ENCODE measurements at regions not wholly inside any gene's neighbourhood (a gene's known extent, or its start where the extent isn't known, plus 50 kb on each side); places are given as distances from the start of the nearest gene placed in this dataset.

DNA sequence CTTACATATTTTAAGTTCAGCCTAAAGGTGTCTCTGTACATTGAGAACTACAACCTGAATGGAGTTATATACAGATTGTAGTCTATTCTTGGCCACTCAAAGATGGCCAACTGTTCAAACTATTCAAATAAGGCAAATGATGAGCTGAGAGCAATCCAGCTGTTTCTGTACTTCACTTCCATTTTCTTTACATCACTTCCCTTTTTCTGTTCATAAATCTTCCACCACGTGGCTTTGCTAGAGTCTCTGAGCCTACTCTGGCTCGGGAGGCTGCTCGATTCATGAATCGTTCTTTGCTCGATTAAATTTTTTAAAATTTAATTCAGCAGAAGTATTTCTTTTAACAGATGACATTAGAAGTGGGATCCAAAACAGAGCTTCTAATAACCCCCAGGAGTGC is 879.7 kb downstream of the GALC start:
- DNase-seq (ENCODE audit: low read depth in 2 of 2), result no peak

DNA sequence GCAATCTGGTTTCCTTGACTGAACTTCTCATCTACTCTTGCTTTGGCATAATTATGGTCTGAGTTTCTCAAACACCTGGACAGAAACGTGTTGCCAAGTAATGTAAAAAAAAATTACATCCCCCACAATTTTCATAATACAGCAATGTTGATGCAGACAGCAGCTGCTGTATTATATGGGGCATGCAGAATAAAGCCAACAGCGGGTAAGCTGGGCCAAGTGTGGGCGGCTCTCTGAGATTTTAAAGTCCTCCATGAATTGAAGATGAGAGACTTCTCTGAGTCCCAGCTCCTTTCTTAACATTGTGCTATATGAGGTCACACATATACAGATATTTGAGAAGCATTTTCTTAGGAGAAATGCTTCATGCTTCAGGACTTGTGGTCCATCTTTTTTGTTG is 881.2 kb downstream of the GALC start:
- no peak for DNase-seq (ENCODE audit: low read depth in 2 of 2)

DNA sequence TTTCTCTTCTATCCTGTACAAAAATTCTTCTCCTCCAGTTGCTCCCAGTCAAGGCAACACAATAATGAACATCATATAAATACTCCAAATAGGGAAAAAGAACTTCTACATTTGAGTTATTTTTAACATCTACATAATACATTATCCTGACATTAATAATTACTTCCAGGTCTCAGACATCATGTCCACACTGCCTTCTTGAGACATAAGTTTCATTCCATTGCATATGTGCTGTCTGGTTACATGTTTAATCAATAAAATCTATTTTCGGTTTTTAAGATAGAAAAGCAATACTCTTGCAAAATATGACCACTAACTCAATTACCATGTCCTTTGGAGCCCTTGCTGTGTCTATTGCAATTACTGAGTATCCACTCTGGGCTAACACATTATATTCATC is 881.9 kb downstream of the GALC start:
- DNase-seq (ENCODE audit: low read depth in 2 of 2), result peak; percentile 74 to 76

DNA sequence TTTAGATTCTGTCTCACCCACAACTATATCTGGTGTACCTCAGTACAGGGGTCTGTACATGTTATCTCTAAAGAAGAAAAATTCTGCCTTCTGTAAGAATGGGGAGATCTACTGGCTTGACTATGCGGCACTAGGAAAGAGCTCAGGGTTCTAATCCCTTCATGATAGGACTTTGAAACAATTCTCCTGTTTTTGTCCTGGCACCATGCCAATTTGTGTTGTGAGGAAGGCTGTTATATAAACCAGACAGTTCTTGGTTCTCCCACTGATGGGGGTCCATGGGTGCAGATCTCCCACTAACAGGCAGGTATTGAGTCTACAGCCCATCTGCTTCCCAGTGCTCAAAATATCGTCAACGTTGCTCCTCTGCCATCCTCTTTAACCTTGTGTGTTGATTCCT is 883.7 kb downstream of the GALC start:
- DNase-seq (ENCODE audit: low read depth in 2 of 2), result no peak

DNA sequence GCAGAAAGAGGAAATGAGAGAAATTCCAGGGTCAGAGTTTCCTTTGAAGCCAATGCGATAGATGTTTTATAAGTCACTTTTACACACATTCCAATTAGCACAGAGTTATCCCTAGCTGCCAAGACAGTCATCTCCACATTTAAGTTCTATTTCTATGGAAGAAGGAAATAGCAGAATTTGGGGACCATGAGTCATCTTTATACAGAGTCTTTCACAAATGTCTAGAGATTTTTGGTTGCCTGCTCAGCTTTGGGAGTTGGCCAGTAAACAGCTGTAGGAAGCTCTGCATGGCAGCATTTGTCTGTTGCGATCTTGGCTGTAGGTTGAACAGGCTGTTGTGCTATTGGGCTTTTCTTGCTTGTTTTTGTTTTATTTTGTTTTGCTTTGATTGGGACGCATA is 884.3 kb downstream of the GALC start:
- DNase-seq (ENCODE audit: low read depth in 2 of 2), result peak; percentile 87 to 89

DNA sequence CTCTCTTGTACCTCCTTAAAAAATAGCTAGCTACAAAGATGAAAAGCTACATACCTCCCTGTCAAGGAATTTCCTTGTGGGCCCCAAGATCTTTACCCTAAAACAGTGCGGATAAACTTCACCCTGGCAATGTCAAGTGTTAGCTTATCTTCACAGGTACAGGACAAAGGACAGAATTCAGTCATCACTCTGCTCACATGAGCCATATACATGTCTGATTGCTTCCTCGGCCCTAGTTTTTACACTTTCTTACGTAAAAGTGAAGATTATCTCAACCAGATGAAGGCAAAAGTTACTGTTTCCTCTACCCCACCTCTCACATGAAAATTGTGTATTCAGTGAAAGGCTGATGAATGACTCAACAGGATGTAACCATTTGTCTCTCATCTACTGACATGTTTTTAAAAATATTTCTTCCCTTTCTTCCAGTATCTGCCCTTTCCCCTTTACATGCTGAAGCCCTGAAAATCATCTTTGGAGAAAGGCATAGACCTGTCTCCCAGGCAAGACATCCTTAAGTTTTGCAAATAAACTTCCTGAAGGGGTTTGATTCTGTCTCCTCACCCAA is 890.1 kb downstream of the GALC start:
- peak; percentile 25 to 28 for DNase-seq (ENCODE audit: low read depth in 2 of 2)

DNA sequence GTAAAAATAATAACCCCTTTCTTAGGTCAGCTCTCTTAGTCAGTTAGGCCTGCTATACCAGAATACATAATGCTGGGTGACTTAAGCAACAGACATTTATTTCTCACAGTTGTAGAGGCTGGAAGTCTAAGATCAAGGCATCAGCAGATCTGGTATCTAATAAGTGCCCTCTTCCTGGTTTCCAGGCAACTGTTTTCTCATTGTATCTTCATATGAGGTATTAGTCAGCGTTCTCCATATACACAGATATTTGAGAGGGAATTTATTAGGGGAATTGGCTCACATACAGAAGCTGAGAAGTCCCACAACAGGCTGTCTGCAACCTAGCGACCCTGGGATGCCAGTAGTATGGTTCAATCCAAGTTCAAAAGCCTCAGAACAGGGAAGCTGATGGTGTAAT is 896.0 kb downstream of the GALC start:
- DNase-seq (ENCODE audit: low read depth in 2 of 2), result peak; percentile 10 to 16

DNA sequence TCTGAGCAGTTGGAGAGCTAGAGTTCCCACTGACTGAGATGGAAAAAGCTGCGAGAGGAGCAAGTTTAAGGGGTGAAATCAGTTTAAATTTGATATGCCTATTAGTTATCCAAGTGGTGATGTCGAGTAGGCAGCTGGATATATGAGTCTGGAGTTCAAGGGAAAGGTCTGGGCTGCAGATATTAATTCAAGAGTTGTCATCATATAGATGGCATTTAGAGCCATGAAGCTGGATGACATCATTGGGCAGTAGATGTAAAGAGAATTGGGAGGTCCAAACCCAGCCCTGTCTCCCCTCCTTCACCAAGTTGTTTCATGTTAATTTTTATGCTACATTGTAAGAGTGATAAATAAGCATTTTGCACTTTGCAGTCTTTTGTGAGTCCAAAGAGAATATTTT is 898.1 kb downstream of the GALC start:
- no peak for DNase-seq (ENCODE audit: low read depth in 2 of 2)

DNA sequence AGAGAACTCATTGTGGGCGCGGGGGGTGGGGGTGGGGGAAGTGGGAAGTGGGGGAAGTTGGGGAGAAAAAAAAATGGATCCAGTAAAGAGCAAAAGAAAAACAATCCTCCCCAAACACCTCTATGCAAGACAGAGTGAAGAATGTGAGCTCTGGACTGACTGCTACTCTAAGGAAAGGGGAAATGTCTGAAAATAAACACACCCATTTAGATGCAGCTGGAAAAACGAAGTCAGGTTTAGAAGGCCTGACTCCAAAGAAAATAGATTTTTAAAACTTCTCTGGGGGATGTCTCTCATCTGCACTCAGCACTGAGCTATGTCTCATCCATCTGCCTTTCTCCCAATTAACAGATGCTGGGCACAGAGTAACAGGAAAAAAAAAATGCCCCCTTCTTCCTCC is 904.4 kb downstream of the GALC start:
- DNase-seq (ENCODE audit: low read depth in 2 of 2), result no peak

DNA sequence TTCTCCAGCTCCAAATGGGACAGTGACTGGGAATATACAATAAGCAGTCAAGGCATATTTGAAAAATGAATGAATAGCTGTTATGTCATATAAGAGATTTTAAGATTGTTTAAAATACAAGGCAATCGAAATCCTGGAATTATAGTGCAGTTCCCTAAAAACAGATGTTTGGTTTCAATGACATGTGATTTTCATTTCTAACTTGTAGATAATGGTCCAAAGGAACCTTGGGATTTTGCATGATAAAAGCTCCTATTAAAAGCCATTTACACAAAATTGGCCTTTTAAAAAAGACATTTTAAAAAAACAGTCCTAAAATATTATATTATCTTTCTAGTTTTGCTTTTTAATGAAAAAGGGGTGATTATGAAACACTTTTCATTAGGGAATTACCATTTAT is 905.1 kb downstream of the GALC start:
- DNase-seq (ENCODE audit: low read depth in 2 of 2), result no peak

DNA sequence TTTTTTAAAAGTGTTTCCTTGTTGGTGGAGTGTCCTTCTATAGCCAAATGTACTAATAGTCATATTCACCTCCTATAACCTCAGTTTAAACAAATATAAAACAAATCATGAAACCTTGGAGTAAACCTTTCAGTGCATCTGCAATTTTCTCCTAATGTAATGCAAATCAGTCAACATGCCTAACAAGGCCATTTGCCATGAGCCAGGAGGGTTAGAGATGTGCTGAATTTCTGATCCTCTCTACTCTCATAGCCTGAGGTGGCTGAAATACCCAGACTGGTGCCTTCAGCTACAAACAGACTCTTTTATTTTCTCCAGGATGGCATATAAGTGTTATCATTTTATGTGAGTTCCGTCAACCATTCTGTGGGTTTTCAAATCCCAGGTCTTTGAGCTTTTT is 908.1 kb downstream of the GALC start:
- DNase-seq (ENCODE audit: low read depth in 2 of 2), result no peak

DNA sequence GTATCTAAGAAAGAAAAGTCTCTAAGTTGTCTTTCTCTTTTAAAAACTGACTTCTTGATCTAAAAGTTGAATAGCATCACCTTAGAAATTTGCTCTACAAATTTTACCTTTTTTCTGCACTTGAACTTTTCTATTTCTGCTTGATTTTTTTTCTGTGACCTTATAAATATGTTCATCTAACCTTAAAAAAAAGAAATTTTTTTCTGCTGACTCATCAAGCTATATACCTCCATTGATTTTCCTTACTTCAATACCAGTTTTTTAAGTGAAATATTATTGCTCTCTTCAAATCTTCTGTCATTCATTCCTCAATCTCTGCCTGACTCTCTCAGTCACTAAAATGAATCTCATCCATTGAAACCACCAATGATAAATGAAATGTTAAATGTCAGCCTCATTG is 910.1 kb downstream of the GALC start:
- DNase-seq (ENCODE audit: low read depth in 2 of 2), result no peak

DNA sequence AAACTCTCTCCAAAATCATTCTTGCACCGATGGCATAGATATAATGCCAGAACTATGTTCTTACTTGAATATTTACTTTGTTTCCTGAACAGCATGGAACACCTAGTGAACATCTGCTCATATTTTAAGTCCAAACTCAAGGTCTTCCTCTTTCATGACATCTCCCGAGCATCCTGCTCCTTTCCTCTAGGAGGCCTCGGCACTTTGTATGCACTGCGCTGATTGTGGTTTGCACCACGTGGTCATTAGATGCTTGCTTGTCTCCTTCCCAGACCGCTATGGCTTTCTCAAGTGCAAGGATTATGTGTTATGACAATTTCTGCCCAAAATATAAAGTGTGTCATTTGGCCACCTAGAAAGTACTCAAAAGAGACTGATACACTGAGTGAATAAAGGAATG is 912.0 kb downstream of the GALC start:
- no peak for DNase-seq (ENCODE audit: low read depth in 2 of 2)

DNA sequence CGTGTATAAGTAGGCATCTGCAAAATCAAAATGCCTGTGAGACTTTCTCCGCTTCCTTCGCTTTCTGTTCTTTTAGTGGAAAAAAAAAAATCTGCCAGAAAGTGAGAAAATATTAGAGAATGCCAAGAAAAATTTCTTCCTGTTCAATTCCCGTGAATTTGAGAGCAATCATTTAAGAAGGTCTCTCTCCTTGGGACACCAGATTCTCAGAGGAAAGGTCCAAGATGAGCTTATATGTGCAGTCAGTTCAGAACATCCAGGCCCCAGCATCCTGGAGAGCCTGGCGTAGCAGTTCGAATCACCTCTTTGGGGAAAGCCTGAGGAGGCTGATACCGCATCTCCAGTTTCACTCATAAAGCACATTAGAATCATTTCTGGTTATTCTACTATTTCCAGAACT is 912.8 kb downstream of the GALC start:
- DNase-seq (ENCODE audit: low read depth in 2 of 2), result no peak

DNA sequence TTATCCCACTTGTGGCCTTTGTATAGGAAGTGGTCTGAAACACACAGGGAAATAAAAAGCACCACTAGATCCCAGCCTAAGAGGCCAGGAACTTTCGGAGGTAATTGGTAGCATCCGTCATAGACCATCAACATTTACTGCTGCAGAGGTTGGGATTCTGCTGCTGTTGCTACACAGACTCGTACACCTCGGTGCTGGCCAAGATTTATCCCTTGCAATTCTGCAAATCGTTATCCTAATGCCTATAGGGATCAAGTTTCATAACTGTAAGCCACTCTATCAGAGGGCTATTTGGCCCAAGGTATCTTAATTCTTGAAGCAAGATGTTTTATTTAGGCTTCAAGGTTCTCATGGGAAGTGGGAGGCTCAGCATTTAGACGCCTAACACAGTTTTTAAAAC is 913.6 kb downstream of the GALC start:
- DNase-seq (ENCODE audit: low read depth in 2 of 2), result no peak

DNA sequence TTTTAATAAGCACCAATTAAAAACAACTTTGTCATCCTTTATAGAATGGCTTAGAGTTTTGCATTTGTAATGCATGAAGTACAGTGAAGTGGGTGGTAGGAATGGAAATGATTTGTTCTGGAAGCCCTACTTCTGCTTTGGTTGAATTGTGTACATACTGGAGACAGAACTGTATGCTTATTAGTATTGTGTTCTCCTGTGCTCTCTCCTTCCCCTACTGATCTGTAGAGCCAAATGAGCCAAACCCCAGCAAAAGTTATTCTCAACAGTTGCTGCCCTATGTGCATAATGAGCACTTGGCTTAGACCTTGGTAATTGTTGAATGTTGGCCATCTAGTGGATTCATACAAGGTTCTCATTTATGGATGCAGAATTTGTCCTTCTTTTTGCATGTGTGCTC is 916.1 kb downstream of the GALC start:
- DNase-seq (ENCODE audit: low read depth in 2 of 2), result no peak

DNA sequence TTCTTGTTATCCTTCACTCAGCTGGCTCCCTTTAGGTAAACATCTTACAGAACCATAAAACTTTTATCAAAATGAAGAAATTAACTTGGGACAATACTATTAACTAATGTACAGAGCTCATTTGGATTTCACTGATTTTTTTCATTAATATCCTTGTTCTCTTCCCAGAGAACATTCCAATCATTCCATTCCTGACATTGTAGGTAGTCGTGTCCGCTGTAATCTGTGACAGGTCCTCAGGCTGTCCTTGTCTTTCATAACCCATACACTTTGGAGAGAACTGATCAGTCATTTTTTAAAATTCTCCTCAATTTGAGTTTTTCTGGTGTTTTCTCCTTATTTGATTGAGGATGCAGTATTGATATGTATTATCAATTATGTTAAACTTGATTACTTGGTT is 916.8 kb downstream of the GALC start:
- no peak for DNase-seq (ENCODE audit: low read depth in 2 of 2)

DNA sequence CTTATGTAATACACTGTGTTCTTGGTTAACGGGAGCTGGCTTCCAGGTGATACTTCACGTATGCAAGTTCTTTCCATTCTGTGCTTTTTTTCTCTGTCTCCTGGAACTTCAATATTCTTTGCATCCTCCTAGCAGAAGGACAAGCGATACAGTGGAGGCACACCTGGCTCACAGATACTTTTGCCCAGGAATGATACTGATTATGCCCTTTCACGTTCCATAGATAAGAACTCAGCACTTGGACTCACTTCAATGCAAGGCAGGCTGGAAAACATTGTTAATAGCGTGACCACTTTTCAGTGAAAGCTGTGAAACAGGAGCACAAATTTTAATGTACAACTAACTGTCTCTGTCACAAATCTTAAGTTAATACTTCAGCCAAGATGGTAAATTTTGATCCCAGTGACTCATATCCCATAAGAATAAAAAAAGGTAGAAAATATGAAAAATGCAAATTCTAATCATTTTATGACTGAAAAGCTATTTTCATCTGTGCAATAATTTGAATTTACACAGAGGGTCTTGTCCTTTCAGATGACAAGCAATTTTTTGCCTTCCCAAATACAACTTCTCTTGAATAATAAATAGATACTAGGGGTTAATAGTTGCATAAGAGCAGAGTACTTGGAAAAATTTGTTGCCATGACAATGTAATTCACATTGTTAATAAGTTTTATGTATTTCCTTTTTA is 919.0 kb downstream of the GALC start:
- DNase-seq (ENCODE audit: low read depth in 2 of 2), result no peak

DNA sequence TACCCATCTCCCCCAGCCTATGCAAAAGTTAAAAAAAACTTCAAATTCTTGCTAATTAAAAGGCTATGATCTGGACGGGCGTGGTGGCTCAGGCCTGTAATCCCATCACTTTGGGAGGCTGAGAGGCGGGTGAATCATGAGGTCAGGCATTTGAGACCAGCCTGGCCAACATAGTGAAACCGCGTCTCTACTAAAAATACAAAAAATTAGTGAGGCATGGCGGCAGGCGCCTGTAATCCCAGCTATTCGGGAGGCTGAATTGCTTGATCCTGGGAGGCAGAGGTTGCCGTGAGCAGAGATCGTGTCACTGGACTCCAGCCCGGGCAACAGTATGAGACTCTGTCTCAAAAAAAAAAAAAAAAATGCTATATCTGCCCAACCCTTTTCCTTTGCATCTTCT is 925.4 kb downstream of the GALC start:
- no peak for DNase-seq (ENCODE audit: low read depth in 2 of 2)

DNA sequence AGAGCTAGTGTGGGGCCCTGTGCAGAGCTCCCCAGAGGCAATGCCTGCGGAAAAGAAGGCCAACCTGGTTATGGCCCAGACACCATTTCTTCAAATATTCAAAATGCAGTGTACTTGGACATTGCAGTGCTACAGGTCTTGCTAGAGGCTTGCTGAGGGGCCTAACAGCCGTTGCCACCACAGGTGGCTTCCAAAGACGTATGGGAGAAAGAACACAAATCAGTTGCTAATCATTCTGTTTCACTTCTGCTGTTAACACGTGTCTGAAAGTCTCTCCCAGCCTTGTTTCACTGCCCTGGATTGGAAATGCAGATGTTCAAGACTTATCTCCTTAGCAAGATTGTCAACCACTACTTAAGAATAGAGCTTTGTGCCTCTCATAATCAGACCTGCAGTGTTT is 925.9 kb downstream of the GALC start:
- no peak for DNase-seq (ENCODE audit: low read depth in 2 of 2)

DNA sequence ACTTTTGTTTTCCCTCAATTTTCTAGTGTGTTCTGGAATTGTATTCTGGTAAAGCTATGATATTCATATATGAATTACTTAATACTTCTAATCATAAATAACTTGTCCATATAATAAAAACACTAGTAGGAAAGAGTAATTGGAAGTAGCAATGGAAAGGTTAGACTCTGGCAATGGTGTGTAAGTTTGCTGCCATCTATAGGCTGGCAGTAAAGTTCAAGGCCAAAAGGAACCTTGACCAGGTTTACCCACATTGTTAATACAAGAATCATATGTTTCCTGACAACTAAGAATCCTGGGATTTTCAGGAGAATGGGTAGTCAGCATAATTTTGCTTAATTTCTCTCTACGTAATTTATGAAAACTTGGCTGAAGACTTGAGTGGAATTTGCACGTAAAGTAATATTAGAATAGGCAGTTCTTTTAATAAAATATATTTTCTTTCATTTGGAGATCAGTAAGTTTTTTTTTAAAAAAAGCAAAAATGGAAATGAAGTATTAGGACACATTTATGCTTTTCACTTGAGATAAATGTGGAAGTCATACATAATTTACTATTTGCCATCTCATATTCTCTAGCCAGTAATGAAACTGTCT is 926.7 kb downstream of the GALC start:
- DNase-seq (ENCODE audit: low read depth in 2 of 2), result no peak

DNA sequence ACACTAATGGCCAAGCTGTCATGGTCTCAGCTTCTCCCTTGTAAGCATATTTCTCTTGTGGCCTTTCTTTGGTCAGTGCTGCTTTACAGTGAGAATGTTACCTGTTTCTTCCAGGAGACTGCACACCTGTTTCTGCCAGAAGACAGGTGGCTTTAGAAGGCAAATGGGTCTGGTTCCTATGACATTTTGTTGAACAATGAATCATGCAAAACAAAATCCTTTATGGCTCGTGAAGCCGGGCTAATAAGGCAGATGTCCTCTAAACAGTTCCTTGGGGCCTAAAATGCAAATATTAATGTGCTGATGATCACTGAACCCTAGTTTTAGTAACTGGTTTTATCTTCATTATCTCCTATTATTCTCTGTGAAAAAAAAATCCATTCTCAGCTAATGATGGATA is 927.6 kb downstream of the GALC start:
- DNase-seq (ENCODE audit: low read depth in 2 of 2), result no peak

DNA sequence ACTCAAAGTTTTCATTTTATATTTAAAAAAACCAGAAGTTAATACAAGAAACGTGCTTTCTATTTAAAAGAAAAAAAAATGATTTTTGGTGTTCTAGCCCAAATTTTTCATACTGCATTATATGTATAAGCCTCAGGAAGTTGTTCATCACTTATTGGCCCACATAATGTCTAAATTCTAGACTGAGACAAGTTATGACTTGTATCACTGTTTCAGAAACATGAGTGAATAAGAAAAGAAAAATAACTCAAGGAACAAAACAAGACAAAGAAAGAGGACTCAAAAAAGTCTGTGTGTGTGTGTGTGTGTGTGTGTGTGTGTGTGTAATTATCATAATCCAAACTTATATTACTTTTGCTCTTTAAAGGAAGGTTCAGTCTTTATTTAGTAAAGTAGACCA is 929.8 kb downstream of the GALC start:
- DNase-seq (ENCODE audit: low read depth in 2 of 2), result no peak

DNA sequence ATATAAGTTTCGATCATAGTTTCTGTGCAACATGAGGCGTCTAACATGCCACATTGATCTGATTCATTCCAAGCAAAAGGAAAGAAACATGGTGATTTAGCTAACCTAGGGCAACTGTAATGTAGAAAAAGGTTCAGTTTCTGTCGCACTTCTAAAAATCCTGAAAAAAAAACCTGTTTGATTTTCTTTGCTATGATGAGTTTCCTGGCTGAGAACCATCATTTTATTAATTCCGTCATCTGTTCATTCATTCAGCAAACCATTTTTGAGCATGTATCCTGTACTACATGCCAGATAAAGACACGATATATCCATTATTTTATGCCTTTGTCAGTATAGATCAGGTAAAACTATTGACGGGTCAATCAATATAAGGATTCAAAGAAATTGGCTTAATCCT is 932.6 kb downstream of the GALC start:
- no peak for DNase-seq (ENCODE audit: low read depth in 2 of 2)

Data from fibroblast of skin of left quadriceps (primary cell).